ENCODE measurements at regions not wholly inside any gene's neighbourhood (a gene's known extent, or its start where the extent isn't known, plus 50 kb on each side); places are given as distances from the start of the nearest gene placed in this dataset.

DNA sequence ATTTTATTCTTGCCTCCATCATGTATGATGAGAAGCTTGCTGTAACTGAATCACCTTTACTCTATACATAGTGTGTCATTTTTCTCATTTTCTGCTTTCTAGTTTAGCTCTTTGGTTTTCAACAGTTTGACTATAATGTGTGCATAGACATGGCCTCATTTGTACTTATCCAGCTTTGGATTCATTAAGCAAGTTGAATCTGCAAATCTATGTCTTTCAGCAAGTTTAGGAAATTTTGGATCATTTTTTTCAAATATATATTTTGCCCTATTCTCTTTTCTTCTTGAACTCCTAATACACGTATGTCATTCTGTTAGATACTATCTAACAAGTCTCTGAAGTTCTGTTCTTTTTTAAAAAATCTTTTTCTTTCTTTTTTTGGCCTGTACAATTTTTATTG, 57.8 kb downstream of the PRLHR start:
- DNase-seq: no peak

DNA sequence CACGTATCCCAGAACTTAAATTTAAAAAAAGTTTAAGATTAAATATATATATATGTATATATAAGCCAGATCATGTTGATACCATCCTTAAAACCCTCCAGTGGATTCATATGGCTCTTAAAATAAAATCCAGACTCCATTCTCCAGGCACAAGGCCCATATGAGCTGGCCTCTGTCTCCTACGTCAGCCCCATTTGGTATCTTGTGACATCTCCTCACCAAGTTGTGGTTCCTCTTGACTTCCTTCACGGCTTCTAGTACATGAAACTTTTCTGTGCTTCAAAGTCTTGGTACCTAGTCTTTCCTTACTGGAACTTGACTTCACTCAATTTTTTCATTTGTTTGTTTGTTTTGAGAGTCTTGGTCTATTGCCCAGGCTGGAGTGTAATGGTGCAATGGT, 61.3 kb downstream of the PRLHR start:
- DNase-seq: no peak

DNA sequence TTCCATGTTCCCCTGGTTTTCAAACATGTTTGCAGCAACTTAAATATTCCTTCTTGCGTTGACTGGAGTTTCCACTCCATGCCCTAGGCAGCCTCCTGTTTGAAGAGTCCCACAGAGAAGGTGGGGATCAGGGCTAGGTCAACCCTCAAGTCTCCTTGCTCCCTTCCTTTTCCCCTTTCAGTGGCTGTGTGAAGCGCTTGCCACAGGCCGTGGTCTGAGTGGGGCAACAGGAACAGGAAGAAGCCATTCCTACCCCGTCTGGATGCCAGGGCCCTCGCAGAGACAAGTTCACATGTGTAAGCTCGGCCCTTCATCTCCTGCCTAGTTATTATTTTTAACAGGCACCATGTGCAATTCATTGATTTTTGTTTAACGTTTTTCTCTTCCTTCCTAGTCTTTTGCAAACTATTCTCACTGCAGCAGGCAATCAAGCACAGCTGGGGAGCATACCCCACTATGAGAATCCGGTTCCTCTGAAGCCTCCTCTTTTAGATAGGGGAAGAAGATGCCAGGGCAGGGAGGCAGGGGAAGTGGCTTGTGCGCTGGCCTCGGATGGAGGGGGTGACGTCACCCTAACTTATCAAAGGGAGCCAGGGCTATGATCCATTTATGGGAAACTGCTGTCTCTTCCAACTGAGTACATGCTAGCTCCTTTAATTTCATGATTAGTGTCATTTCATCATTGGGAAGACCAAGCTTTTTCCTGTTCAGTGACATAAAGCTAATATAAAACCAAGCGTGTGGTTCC, 64.2 kb downstream of the PRLHR start:
- no peak for DNase-seq

DNA sequence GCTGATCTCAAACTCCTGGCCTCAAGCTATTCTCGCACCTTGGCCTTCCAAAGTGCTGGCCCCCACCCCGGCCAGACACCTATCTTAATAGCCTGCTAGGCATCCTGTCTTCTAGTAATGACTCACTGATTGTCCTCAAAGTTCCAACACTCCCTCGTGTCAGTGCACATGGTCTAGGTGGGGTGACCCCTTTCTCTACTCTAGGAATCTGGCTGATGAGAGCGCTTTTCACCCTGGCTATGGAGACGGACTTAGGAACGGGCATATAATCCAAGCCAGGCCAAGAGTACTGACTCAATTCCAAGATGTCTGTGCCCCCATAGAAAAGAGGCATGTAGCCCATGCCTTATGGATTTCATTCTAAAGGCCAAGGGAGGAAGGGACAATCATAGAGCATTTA, 67.0 kb downstream of the PRLHR start:
- no peak for DNase-seq

DNA sequence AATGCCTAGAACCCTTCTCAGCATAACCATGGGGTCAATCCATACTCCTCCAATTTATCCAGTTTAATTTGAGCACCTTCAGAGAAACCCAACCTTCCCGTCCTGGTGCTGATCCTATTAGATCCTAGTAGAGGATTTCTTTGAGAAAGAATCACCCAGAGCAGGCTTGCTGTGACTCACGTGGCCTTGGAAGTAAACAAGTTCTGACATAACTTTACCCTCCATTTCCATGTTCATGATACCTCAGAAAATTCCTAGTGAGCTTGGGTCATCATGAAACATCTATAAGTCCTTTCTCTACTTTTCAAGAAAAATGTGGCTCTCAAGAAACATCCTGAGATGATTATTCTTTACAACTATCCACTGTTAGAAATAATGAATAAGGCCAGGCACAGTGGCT, 71.7 kb downstream of the PRLHR start:
- no peak for DNase-seq

DNA sequence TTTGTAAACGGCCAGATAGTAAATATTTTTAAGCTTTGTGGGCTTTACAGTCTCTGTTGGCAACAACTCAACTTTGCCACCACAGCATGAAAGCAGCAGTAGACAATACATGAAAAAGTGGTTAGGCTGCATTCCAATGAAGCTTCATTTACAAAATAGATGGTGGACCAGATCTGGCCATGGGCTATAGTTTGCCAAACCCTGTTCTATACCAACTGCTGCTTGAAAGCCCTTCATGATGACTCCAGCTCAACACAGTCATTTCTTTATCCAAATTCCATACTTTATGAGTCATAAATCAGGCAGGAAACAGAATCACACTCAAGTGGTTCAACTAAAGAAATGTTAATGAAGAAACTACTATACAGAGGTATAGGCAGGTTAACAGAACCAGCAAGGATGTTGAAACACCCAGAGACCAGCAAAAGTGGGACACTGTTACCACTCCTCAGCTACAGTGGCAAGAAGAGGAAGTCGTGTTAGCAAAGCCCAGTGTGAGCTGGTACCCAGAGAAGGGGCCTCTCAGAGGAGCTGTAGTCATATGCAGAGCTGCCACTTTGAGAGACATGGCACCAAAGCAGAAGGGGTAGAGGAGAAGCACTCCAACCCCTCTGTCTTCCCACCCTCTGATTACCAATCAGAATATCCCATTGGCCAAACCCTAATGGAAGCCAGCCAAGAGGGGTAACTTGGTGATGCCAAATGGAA, 72.5 kb downstream of the PRLHR start:
- DNase-seq: peak; percentile 30

DNA sequence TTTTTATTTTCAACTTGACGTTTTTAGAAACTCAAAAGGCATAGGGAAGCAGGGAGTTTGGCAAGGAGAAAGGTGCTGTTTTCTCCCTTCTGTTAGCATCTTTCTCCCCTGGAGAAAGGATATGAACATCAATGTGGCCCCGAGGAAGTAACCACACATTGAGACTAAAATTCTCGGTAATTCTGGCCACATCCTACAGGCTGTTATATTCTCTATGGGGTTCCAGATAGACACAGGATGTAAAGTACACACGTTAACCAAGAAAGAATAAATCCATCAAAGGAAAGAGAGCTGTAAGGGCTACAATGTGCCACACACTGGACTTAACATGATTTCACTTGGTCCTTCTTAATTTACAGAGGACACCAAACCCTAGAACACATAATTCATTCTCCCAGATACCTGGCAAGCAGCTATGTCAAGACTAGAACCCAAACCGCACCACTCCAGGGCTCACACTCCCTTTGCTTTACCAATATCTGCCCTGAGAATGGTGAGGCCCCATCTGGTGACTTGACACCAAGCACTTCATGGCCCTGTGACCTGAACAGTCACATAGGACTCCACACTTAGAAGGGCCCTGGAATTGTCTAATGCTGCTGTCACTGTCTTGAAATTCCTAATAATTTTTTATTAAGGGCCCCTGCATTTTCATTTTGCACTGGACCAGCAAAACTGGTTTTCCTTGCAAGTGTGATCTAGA, 73.9 kb downstream of the PRLHR start:
- peak; percentile 14 for DNase-seq

DNA sequence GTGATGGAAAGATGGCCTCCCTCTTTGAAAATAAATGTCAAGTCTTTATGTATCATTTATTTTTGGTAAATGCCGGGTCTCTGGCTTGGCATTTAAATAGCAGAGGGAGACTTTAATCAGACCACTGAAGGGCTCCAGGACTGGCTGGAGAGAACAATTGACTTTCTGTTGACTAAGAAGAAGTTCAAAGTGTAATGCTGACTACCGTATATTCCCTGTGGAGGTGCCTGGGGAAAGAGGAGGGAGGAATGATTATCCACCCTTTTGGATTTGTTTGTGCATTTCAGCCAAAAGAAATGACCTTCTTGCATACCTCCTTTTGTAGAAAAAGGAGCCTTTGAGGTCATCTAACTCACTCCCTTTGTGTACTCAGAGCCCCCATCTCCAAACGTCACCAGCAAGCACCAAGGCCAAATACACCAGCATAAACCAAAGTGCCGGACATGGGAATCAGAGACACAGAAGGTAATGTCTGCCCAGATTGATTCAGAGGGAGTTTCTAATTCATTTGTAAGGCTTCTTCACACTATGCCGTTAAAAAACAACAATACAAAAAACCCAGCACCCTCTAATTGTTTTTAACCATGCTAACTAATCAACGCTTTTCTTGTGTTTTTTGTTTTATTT, 75.2 kb downstream of the PRLHR start:
- DNase-seq: no peak

DNA sequence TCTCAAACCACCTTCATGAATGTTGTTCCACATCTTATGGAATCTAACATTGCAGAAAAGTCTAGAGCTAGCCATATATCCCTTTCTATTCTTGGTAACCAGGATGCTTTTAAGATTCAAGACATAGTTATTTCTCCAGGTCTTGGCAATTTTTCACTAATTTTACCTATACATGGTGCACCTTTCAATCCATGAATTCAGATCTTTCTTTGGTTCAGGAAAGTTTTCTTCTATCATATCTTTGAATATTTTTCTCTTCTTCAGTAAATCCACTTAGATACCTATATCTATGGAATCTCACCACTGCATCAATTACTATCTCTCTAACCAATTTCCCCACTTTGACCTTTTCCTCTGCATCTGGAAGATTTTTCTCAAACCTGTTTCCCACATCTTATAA, 77.4 kb downstream of the PRLHR start:
- no peak for DNase-seq

DNA sequence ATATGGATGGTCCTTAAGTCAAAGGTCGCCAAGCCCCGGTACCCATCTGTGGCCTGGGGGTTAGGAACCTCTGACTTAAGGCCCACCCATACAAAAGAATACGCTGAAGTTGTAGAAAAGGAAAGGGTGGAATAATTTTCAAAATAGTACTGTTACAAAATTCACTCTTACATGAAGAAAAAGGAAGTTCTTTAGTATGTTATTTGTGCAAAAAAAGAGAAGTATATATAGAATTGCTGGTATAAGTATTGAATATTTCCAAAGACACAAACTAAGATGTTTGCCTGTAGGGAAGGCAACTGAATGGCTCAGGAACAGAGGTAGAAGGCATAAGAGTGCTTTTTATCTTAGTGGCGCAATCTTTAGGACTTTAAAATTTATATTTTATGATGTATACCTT, 78.7 kb downstream of the PRLHR start:
- DNase-seq: no peak

DNA sequence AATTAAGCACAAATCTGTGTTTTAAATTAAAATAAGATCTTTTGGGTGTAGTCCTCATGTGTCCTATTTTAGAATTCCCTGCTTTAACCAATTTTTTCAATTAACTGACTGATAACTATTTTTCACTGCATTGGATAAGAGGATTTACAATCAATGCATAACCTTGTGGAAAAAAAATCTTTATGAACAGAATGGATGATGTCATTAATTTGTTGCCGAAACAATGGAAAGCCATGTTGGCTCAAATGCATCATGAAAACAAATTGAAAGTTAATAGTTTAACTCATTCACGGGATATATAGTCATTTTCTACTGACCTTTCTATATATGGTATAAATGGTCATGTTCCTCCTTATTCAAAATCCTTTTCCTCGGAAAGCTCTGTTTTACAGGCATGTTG, 82.3 kb downstream of the PRLHR start:
- DNase-seq: no peak

DNA sequence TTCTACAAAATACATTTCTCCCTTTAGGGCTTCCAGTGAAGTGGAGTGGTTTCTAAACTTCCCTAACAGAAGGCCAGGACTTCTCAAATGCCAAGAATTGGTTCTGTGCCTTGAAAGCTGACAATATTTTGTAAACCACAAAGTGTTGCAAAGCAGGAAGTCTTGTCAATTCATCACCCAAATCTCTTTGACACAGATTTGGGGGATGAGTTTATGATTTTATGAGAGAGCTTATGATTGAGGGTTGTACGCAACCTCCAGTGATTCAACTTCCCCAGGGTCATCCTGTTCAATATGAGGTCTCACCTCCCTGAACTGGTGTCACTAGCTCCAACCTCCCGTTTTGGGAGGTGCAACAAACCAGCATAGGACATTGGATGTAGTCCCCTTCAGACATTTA, 83.7 kb downstream of the PRLHR start:
- no peak for DNase-seq

DNA sequence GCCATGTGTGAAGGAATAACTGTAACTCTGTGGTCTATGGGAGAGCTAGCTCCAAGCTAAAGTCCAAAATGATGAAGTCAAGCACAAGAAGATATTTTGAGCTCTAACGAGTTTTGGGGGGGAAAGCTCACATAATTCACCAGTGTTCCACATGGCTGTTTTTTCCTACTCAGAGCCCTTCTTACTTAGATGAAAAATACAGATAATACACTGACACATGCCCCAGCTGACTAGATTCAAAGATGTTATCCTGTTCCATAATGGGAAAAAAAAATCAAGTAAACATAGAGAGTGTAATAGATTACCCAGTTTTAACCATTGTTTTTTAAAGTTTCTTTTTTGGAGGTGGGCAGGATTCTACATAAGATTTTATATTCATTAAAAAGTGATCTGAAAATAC, 86.6 kb downstream of the PRLHR start:
- no peak for DNase-seq

DNA sequence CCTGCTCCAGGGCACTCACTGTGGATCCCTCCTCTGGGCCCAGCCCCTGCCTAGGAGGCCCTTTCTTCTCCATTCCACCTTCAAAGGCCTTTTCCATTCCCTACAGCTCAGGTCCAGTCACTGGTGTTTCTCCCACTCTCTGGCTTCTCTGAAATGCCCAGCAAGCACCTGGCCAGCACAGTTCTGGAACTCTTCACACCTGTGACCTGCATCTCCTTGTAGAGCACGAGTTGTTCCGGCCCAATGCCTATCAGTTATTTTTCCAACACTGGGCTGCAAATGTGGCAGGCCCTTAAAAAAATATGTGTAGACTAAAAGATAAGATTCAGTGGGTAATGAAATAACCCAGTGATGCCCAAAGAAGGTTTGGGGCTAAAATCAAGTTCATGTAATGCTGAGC, 87.1 kb downstream of the PRLHR start:
- DNase-seq: no peak

DNA sequence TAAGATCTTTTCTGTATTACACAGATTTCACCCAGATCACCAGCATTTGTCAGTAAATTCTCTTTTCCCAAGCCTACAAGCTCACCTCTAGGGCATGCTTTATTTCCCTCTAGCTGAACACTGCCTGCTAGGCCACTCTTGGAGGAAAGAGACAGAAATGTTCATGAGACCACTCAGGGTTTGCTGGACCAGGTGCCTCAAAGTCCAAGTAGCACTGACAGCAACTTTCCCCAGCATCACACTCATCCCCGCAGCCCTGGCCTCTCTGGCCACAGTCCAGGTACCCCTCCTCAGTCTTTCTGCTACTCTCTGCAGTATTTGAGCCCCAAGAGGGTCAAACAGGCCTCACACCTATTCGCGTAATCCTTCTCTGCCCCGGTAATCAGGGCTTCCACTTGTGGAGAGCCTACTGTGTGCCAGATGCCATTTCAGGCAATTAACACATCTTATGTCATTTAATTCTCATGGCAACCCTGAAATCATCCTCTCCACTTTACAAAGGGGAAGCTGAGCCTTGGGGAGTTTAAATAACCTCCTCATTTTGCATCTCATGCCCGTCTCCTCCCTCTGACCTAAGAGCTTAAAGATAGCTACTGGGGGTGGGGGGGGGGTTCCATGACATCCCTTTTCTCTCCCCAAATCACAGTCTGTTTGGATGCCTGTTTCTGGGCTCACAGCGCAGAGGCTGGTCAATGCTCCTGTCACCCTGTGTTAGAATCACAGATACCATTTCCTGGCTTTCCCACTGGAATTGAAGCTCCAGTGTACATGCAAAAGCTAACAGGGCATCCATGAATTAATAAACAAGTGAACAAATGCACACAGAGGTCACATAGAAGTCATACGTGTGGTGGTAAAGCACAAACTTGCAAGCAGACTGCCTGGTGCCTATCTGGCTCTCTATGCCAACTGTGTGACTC, 88.5 kb downstream of the PRLHR start:
- no peak for DNase-seq

DNA sequence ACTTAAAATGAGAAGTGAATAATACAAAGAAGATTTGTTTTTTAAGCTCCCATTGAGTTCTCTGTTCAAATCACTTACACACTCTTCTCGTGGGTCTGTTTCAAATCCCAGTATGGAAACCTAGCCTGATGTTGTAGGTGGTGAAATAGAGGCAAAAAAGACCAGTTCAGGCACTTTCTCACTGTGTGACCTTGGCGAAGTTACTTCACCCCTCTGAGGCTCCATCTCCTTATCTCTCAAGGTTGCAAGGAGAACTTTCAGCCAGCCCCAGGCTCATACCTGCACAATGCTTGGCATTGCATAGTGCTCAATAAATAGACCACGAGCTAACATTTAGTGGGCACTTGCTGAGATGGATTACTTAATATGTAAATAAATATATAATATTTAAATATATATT, 90.1 kb downstream of the PRLHR start:
- DNase-seq: no peak

DNA sequence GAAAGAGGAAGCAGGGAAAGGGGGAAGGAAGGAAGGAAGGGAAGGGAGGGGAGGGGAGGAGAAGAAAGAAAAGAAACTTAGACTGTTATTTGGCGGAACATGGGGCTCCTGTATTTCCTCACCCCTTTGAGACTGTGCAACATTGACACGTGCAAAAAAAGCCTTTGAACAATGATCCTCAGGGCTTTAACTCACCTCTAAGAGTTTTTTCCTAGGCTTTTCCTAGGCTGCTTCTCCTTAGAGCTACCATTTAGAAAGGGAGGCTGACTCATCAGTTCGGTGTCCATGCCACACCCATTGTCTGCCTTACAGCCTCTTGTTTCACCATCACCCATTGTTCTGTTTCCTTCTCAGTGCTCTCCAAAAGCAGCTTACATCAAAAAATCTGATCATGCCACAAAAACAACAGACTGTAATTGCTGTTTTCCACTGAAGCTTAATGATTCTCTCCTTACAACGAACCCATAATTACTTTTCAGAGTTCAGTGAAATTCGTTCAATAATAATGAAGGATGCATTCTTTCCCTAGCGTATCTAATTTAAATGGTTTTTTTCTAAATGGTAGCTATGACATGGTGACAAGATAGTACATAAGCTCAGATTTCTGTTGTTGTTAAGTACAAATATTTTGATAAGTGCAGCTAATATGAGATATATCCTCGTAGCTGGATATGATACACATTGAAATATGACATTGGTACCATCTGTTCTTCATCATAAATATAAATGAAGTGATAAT, 90.8 kb downstream of the PRLHR start:
- no peak for DNase-seq

DNA sequence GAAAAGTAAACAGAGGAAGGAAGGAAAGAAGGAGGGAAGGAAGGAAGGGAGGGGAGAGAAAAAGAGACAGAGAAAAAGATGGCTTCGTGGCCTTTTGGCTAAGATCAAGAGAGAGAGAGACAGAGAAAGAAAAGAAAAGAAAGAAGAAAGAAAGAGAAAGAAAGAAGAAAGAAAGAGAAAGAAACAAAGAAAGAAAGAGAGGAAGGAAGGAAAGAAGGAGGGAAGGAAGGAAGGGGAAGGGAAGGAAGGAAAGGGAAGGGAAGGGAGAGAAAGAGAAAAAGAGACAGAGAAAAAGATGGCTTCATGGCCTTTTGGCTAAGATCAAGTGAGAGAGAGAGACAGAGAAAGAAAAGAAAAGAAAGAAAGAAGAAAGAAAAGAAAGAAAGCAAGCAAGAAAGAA, 91.4 kb downstream of the PRLHR start:
- no peak for DNase-seq

DNA sequence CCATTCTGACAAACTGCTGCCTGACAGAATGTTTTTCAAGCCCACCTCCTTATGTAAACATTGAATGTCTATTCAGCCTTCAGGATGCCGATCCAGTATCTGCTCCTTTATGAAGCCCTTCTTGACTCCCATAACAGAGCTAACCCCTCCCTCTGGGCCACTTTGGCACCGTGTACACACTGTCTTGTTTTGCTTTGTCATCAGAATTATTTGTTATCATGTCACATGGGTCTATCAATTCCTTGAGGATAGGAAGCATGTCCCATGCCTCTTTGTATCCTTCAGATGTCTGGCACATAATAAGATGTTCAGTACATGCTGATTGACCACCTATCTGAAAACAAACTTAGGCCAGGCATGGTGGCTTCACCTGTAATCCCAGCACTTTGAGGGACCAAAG, 92.3 kb downstream of the PRLHR start:
- no peak for DNase-seq

DNA sequence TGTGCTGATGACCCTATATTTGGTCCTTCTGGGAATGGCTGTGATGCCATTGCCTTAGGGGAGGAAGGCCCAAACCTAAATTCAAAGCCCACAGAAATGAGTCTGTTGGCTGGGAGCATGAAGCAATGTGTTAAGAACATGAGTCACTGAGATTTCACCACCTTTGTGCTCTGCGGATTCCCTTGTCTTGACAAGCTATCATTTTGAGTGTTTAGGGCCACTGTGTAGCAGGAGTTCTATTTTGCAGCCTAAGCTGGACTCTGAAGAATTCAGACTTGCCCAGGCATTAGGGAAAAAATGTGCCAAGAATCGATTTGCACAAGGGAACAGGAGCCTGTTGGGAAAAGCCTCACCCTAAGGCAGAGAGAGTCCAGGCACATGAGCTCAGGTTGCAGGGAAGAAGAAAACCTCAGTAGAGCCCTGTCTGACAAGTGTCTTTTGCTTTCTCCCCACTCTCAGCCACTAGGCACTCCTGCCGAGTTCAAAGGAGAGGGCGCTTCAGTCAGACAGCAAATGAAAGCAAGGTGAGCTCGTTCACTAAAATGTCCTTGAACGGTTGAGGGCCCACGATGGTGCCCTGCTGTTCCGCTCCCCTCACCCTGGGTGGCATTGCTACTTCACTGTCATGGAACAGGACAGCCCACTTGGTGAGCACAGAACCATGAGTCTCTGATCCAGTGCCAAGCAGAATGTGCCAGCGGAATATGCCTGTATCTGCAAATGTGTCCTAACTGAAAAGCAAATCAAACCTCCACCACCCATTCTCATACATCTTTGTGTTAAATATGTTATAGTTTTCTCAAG, 93.6 kb downstream of the PRLHR start:
- no peak for DNase-seq

DNA sequence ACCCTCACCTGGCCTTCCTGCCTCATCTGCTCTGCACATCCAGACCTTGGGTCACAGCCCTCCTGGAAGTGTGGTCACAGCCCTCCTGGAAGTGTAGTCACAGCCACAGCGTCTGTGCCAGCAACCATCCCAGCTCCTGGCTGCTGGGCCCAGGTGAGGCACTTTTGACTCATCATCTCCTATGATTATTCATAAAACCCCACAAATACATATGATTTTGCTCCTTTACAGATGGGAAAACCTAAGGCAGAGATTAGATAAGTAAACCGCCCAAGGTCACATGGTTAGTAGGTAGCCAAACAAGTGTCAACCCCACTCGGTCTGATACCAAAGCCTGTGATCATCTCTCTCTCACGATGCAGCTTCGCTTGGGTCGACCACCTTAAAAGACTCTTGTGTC, 94.3 kb downstream of the PRLHR start:
- DNase-seq: no peak

Measured in activated CD4-positive, alpha-beta T cell treated with anti-CD3 and anti-CD28 coated beads, Interleukin-2, amount 50 U/mL, for 16 hours (primary cell).